PC-9 (cell line): ENCODE measurements at regions not wholly inside any gene's neighbourhood (a gene's known extent, or its start where the extent isn't known, plus 50 kb on each side); places are given as distances from the start of the nearest gene placed in this dataset.

Experiments used
- BruUV-seq: library from RNA; stranded (reverse); fragments of 400-500 nt; replicated peaks from 2 replicates; lab custom pipeline; 2021; lab: Mats Ljungman, UMichigan
- CTCF ChIA-PET: fragments of 300-600 bp; sonication (Branson Sonifier 250); formaldehyde crosslinking; loops from one replicate; lab custom pipeline; 2022; ENCODE audit warnings: antibody characterized with exemption; lab: Charles Lee
- POLR2A ChIA-PET: fragments of 300-600 bp; sonication (Branson Sonifier 250); formaldehyde crosslinking; loops from one replicate; lab custom pipeline; 2022; ENCODE audit warnings: antibody characterized with exemption; ENCODE audit not compliant: unreplicated experiment; lab: Charles Lee
- DNase-seq, 2 experiments: peaks; one replicate each; pipeline versions ENCODE4 v3.0.0 to v3.0.0-alpha.2; 2015 to 2022; ENCODE audit warnings: mixed read lengths in 1 of 2
- H2AFZ ChIP-seq: fragments of 200-600 bp; sonication (generic); 2 replicates; pipeline ENCODE4 v1.8.1; 2017; ENCODE audit warnings: antibody characterized with exemption
- H3F3A ChIP-seq: fragments of 200-600 bp; sonication (generic); 2 replicates; pipeline ENCODE4 v1.8.1; 2017; ENCODE audit warnings: antibody characterized with exemption, mild to moderate bottlenecking, low read depth; ENCODE audit not compliant: insufficient read depth
- H3K27ac ChIP-seq: fragments of 200-600 bp; sonication (generic); 2 replicates; pipeline ENCODE4 v1.6.1; 2016; ENCODE audit warnings: mixed run types
- H3K27me3 ChIP-seq: fragments of 200-600 bp; sonication (generic); 2 replicates; pipeline ENCODE4 v1.6.1; 2016; ENCODE audit warnings: low read depth, mixed run types; ENCODE audit not compliant: insufficient read depth
- H3K36me3 ChIP-seq: fragments of 200-600 bp; sonication (generic); 2 replicates; pipeline ENCODE4 v1.6.1; 2016; ENCODE audit warnings: low read depth, mixed run types
- H3K4me1 ChIP-seq: fragments of 200-600 bp; sonication (generic); replicated peaks from 2 replicates; pipeline ENCODE4 v1.6.1; 2016; ENCODE audit warnings: mixed run types; ENCODE audit not compliant: insufficient read depth
- H3K4me2 ChIP-seq: fragments of 200-600 bp; sonication (generic); 2 replicates; pipeline ENCODE4 v1.6.1; 2017; ENCODE audit warnings: mixed run types
- H3K4me3 ChIP-seq: fragments of 200-600 bp; sonication (generic); 2 replicates; pipeline ENCODE4 v1.6.1; 2016; ENCODE audit warnings: mixed run types
- H3K79me2 ChIP-seq: fragments of 200-600 bp; sonication (generic); 2 replicates; pipeline ENCODE4 v1.6.1; 2017; ENCODE audit warnings: low read depth, mixed run types
- H3K9me2 ChIP-seq: fragments of 200-600 bp; sonication (generic); 2 replicates; pipeline ENCODE4 v1.8.1; 2017; ENCODE audit warnings: mild to moderate bottlenecking; ENCODE audit not compliant: insufficient read depth
- H3K9me3 ChIP-seq: fragments of 200-600 bp; sonication (generic); 2 replicates; pipeline ENCODE4 v1.8.1; 2016; ENCODE audit warnings: low read depth; ENCODE audit not compliant: insufficient read depth
- H4K20me1 ChIP-seq: fragments of 200-600 bp; sonication (generic); 2 replicates; pipeline ENCODE4 v1.8.1; 2017; ENCODE audit not compliant: insufficient read depth
- EZH2 ChIP-seq: fragments of 200-600 bp; sonication (generic); IDR thresholded peaks from 2 replicates; pipeline ENCODE4 v1.8.0; 2017; ENCODE audit warnings: antibody characterized with exemption, low read depth
- intact Hi-C: fragments of 100-400 bp; cut with micrococcal nuclease; formaldehyde crosslinking; loops from one replicate; pipeline ENCODE4 v1.10.0; 2022; ENCODE audit not compliant: unreplicated experiment
- TF ChIP-seq, protein P1 (sequence below): fragments of 200-600 bp; sonication (generic); conservative IDR thresholded peaks from 2 replicates; pipeline ENCODE4 v1.6.1; 2017; ENCODE audit warnings: mixed run types, antibody characterized with exemption, mild to moderate bottlenecking, moderate library complexity

DNA sequence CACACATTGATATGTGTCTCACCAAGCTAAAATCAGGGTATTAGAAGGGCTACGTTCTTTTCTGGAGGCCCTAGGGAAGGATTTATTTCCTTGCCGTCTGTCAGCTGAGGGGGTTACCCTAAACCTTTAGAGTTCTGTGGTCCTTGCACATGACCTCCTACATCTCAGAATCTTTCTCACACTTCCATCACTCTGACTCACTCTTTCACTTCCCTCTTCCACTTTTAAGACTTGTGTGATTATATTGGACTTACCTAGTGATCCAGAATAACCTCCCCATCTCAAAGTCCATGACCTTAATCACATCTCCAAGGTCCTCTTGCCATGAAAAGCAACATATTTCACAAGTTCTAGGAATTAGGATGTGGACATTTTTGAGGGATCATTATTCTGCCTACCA lies 53.6 kb upstream of the FUNDC1 start:
- POLR2A ChIA-PET: no interaction called here
- CTCF ChIA-PET: no interaction called here
- no peak for DNase-seq

More for the DNA sequence above, 53.6 kb upstream of the FUNDC1 start:
- TF ChIP-seq, protein P1, sequence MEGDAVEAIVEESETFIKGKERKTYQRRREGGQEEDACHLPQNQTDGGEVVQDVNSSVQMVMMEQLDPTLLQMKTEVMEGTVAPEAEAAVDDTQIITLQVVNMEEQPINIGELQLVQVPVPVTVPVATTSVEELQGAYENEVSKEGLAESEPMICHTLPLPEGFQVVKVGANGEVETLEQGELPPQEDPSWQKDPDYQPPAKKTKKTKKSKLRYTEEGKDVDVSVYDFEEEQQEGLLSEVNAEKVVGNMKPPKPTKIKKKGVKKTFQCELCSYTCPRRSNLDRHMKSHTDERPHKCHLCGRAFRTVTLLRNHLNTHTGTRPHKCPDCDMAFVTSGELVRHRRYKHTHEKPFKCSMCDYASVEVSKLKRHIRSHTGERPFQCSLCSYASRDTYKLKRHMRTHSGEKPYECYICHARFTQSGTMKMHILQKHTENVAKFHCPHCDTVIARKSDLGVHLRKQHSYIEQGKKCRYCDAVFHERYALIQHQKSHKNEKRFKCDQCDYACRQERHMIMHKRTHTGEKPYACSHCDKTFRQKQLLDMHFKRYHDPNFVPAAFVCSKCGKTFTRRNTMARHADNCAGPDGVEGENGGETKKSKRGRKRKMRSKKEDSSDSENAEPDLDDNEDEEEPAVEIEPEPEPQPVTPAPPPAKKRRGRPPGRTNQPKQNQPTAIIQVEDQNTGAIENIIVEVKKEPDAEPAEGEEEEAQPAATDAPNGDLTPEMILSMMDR: no peak
- TF ChIP-seq EZH2: no peak
- H3F3A ChIP-seq: no peaks in the 10 kb centered on the region
- intact Hi-C loops: no loop called here
- no peak overlapping the region for H3K4me2 ChIP-seq
- no peak overlapping the region for H2AFZ ChIP-seq
- no peaks in the 10 kb centered on the region for H3K9me2 ChIP-seq
- no peaks in the 10 kb centered on the region for H3K4me1 ChIP-seq
- H3K9me3 ChIP-seq: no peaks in the 10 kb centered on the region
- H3K27ac ChIP-seq: no peak overlapping the region
- H3K79me2 ChIP-seq: no peaks in the 10 kb centered on the region
- H3K36me3 ChIP-seq: no peaks in the 10 kb centered on the region
- H3K27me3 ChIP-seq: no peaks in the 10 kb centered on the region
- H3K4me3 ChIP-seq: no peak overlapping the region
- H4K20me1 ChIP-seq: no peaks in the 10 kb centered on the region
- BruUV-seq: no TSS peak
